ENCODE measurements at regions not wholly inside any gene's neighbourhood (a gene's known extent, or its start where the extent isn't known, plus 50 kb on each side); places are given as distances from the start of the nearest gene placed in this dataset.

GRCh38 chr4:108287834-108288413, 119.2 kb upstream of the LEF1 start:
- DNase-seq = no peak
- Histone ChIP-seq H3K9me3 (no peaks in the 10 kb centered on the region), H3K27me3 (no peaks in the 10 kb centered on the region), H3K36me3 (no peaks in the 10 kb centered on the region), H3K4me3 (no peak overlapping the region), H3K27ac (no peak overlapping the region), H3K4me1 (no peaks in the 10 kb centered on the region)
- TF ChIP-seq CTCF (IDR thresholded peaks at IDR 0.05) (no peak), POLR2A (IDR thresholded peaks at IDR 0.05) (no peak)

- Histone ChIP-seq H3K27me3 (no peaks in the 10 kb centered on the region), H3K9me3 (no peaks in the 10 kb centered on the region), H3K4me3 (no peak overlapping the region), H3K27ac (no peak overlapping the region), H3K4me1 (no peaks in the 10 kb centered on the region), H3K36me3 (no peaks in the 10 kb centered on the region)
- no peak for TF ChIP-seq CTCF (IDR thresholded peaks at IDR 0.05)
- no peak for TF ChIP-seq POLR2A (IDR thresholded peaks at IDR 0.05)
- DNase-seq = no peak
Observed at GRCh38 chr4:108280072-108280471, 111.3 kb upstream of the LEF1 start.

- Histone ChIP-seq H3K36me3 (no peaks in the 10 kb centered on the region), H3K27ac (no peak overlapping the region), H3K9me3 (no peaks in the 10 kb centered on the region), H3K4me1 (no peaks in the 10 kb centered on the region), H3K4me3 (no peak overlapping the region), H3K27me3 (no peaks in the 10 kb centered on the region)
- TF ChIP-seq POLR2A (IDR thresholded peaks at IDR 0.05) = no peak
- TF ChIP-seq CTCF (IDR thresholded peaks at IDR 0.05) = no peak
- DNase-seq = no peak
Observed at GRCh38 chr4:108276690-108277089, 108.0 kb upstream of the LEF1 start.

GRCh38 chr4:108272986-108273385, 104.3 kb upstream of the LEF1 start:
- no peak for DNase-seq
- Histone ChIP-seq H3K9me3 (no peaks in the 10 kb centered on the region), H3K4me3 (no peak overlapping the region), H3K4me1 (no peaks in the 10 kb centered on the region), H3K27me3 (no peaks in the 10 kb centered on the region), H3K27ac (no peak overlapping the region), H3K36me3 (no peaks in the 10 kb centered on the region)
- TF ChIP-seq CTCF (IDR thresholded peaks at IDR 0.05) (no peak), POLR2A (IDR thresholded peaks at IDR 0.05) (no peak)

- no peaks in the 10 kb centered on the region for H3K9me3 ChIP-seq
- TF ChIP-seq POLR2A (IDR thresholded peaks at IDR 0.05) (no peak), CTCF (IDR thresholded peaks at IDR 0.05) (no peak)
- no peak for DNase-seq
- H3K4me3 ChIP-seq = no peak overlapping the region
- no peaks in the 10 kb centered on the region for H3K36me3 ChIP-seq
- no peaks in the 10 kb centered on the region for H3K4me1 ChIP-seq
- H3K27me3 ChIP-seq = no peaks in the 10 kb centered on the region
- no peak overlapping the region for H3K27ac ChIP-seq
Observed at GRCh38 chr4:108272561-108272960, 103.8 kb upstream of the LEF1 start.

GRCh38 chr4:108272046-108272445, 103.3 kb upstream of the LEF1 start:
- H3K27ac ChIP-seq = no peak overlapping the region
- DNase-seq = no peak
- no peaks in the 10 kb centered on the region for H3K36me3 ChIP-seq
- no peaks in the 10 kb centered on the region for H3K27me3 ChIP-seq
- no peaks in the 10 kb centered on the region for H3K4me1 ChIP-seq
- no peaks in the 10 kb centered on the region for H3K9me3 ChIP-seq
- no peak overlapping the region for H3K4me3 ChIP-seq
- TF ChIP-seq POLR2A (IDR thresholded peaks at IDR 0.05) (no peak), CTCF (IDR thresholded peaks at IDR 0.05) (no peak)
